Neural cell (in vitro differentiated cells): ENCODE measurements at regions not wholly inside any gene's neighbourhood (a gene's known extent, or its start where the extent isn't known, plus 50 kb on each side); places are given as distances from the start of the nearest gene placed in this dataset.

ENCODE experiments used
- CTCF ChIP-seq: fragments of 450-650 bp; IDR thresholded peaks from 2 replicates; pipeline ENCODE4 v1.5.1; 2014; ENCODE audit warnings: antibody characterized with exemption, mild to moderate bottlenecking, moderate library complexity; ENCODE audit not compliant: poor library complexity, severe bottlenecking
- EP300 ChIP-seq: fragments of 450-650 bp; conservative IDR thresholded peaks from 2 replicates; pipeline ENCODE4 v1.6.1; 2014; ENCODE audit warnings: antibody characterized with exemption, mild to moderate bottlenecking, moderate library complexity; ENCODE audit not compliant: poor library complexity, severe bottlenecking
- EZH2 ChIP-seq: fragments of 200-600, 300-800 bp; shearing (Covaris generic), sonication (generic); IDR thresholded peaks from 2 replicates; pipeline ENCODE4 v1.6.1; 2014; ENCODE audit warnings: antibody characterized with exemption, low read length, borderline replicate concordance, mild to moderate bottlenecking; ENCODE audit not compliant: insufficient read depth, poor library complexity, severe bottlenecking
- MXI1 ChIP-seq: fragments of 450-650 bp; conservative IDR thresholded peaks from 2 replicates; pipeline ENCODE4 v1.6.1; 2014; ENCODE audit warnings: antibody characterized with exemption, mild to moderate bottlenecking; ENCODE audit not compliant: poor library complexity, severe bottlenecking
- POLR2AphosphoS5 ChIP-seq: IDR thresholded peaks from 2 replicates; pipeline ENCODE4 v1.6.1; 2012
- RAD21 ChIP-seq: fragments of 450-650 bp; conservative IDR thresholded peaks from 2 replicates; pipeline ENCODE4 v1.6.1; 2014; ENCODE audit warnings: antibody characterized with exemption, mild to moderate bottlenecking, moderate library complexity
- REST ChIP-seq: IDR thresholded peaks from 2 replicates; pipeline ENCODE4 v1.6.1; 2012; ENCODE audit warnings: borderline replicate concordance

GRCh38 chr6:9961646-9962045 lies 453.2 kb downstream of the TFAP2A start:
- TF ChIP-seq CTCF (no peak), EP300 (no peak), EZH2 (no peak), MXI1 (no peak), POLR2AphosphoS5 (no peak), RAD21 (no peak), REST (no peak)
